ENCODE measurements at regions not wholly inside any gene's neighbourhood (a gene's known extent, or its start where the extent isn't known, plus 50 kb on each side); places are given as distances from the start of the nearest gene placed in this dataset.

DNA sequence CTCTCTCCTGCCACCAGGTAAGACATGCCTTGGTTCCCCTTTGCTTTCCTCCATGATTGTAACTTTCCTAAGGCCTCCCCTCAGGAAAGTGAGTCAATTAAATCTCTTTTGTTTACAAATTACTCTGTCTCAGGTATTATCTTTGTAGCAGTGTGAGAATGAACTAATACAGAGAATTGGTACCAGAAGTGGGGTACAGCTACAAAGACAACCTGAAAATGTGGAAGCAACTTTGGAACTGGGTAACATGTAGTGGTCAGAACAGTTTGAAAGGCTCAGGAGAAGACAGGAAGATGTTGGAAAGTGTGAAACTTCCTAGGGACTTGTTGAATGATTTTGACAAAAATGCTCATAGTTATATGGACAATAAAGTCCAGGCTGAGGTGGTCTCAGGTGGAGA, 97.2 kb downstream of the FAM170A start:
- no peak for TF ChIP-seq POLR2A (IDR thresholded peaks at IDR 0.05)
- TF ChIP-seq, protein P1, sequence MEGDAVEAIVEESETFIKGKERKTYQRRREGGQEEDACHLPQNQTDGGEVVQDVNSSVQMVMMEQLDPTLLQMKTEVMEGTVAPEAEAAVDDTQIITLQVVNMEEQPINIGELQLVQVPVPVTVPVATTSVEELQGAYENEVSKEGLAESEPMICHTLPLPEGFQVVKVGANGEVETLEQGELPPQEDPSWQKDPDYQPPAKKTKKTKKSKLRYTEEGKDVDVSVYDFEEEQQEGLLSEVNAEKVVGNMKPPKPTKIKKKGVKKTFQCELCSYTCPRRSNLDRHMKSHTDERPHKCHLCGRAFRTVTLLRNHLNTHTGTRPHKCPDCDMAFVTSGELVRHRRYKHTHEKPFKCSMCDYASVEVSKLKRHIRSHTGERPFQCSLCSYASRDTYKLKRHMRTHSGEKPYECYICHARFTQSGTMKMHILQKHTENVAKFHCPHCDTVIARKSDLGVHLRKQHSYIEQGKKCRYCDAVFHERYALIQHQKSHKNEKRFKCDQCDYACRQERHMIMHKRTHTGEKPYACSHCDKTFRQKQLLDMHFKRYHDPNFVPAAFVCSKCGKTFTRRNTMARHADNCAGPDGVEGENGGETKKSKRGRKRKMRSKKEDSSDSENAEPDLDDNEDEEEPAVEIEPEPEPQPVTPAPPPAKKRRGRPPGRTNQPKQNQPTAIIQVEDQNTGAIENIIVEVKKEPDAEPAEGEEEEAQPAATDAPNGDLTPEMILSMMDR (IDR thresholded peaks at IDR 0.05): no peak
- intact Hi-C loops (cut with DNase I): no loop called here
- DNase-seq: no peak
- Histone ChIP-seq H3K4me1 (no peaks in the 10 kb centered on the region), H3K27ac (no peak overlapping the region), H3K36me3 (no peaks in the 10 kb centered on the region), H3K4me3 (no peak overlapping the region), H3K9me3 (no peaks in the 10 kb centered on the region), H3K27me3 (no peaks in the 10 kb centered on the region)
- ATAC-seq: no peak

DNA sequence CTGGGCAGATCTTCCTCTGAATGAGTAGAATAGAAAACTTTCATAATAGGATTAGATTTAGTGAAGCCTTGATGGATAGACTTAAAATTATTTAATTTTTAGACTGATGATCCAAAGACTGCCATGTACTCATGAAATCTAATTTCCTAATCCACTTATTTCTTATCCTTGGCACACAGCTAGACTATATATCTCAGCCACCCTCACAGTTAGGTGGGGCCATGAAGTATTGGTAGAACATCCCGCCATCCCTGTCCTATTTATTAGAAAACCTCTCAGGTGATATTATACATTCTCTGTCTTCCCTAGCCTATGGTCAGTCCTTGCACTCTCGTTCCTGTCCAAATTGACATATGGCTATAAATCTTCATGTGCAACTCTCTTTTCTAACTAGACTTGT, 110.9 kb downstream of the FAM170A start:
- ATAC-seq (no peak), DNase-seq (no peak)
- Histone ChIP-seq H3K27me3 (no peaks in the 10 kb centered on the region), H3K4me1 (no peaks in the 10 kb centered on the region), H3K4me3 (no peak overlapping the region), H3K36me3 (no peaks in the 10 kb centered on the region), H3K9me3 (no peaks in the 10 kb centered on the region), H3K27ac (no peak overlapping the region)
- intact Hi-C loops (cut with DNase I): no loop called here
- 45% methylated on average over 2 of the region's 2 CpGs for WGBS (ENCODE audit: insufficient coverage, low coverage, low lambda C conversion rate, missing lambda C conversion rate)
- TF ChIP-seq POLR2A (IDR thresholded peaks at IDR 0.05): no peak
- TF ChIP-seq, protein P1 (IDR thresholded peaks at IDR 0.05): no peak

DNA sequence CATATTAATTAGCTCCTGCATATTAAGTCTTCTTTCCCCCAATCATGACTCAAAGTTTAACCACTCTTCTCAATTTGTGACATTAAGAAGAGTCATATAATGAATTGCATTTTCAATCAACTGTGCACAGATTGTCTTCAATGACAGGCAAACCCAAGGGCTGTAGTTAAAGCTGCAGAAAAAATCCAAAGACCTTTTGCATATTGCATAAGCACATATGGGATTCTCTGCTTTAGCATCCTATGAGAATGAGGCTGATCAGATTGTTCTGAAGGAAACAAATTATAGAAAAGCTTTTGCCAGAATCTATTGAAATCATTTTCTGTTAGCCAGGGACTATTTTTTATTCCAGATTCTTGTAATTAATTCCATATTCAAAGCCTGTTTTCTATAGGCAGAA, 112.3 kb downstream of the FAM170A start:
- TF ChIP-seq POLR2A (IDR thresholded peaks at IDR 0.05): no peak
- TF ChIP-seq, protein P1 (IDR thresholded peaks at IDR 0.05): no peak
- peaks cover 0 to 8% (median 0%) of the 10 kb centered on the region in 4 donors for H3K4me1 ChIP-seq
- no peak for ATAC-seq

DNA sequence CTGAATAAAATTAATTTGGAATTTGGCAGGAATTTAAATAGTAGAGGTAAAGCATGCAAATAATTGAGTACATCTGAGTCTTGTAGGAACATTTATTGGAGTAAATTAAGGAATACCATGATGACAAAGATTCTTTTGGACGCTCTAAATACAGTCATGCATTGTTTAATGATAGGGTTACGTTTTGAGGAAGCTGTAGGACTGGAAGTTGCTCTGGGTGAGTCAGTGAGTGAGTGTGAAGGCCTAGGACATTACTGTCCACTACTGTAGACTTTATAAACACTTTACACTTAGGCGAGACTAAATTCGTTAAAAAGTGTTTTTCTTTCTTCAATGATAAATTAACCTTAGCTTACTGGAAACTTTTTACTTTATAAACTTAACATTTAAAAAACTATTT, 113.0 kb downstream of the FAM170A start:
- intact Hi-C loops (cut with DNase I): no loop called here
- ATAC-seq: no peak
- TF ChIP-seq POLR2A (IDR thresholded peaks at IDR 0.05): no peak
- TF ChIP-seq, protein P1 (IDR thresholded peaks at IDR 0.05): no peak
- H3K4me3 ChIP-seq: no peak overlapping the region
- peaks cover 0 to 8% (median 0%) of the 10 kb centered on the region in 4 donors for H3K4me1 ChIP-seq
- H3K9me3 ChIP-seq: no peaks in the 10 kb centered on the region
- H3K27ac ChIP-seq: no peak overlapping the region
- WGBS (ENCODE audit: insufficient coverage, low coverage, low lambda C conversion rate, missing lambda C conversion rate): 36% methylated on average over 4 of the region's 4 CpGs
- H3K36me3 ChIP-seq: no peaks in the 10 kb centered on the region
- no peaks in the 10 kb centered on the region for H3K27me3 ChIP-seq
- DNase-seq: no peak

More for the DNA sequence above, 112.3 kb downstream of the FAM170A start:
- H3K36me3 ChIP-seq: no peaks in the 10 kb centered on the region
- H3K4me3 ChIP-seq: no peak overlapping the region
- intact Hi-C loops (cut with DNase I): no loop called here
- H3K27ac ChIP-seq: no peak overlapping the region
- no peak for DNase-seq
- H3K9me3 ChIP-seq: no peaks in the 10 kb centered on the region
- H3K27me3 ChIP-seq: no peaks in the 10 kb centered on the region

DNA sequence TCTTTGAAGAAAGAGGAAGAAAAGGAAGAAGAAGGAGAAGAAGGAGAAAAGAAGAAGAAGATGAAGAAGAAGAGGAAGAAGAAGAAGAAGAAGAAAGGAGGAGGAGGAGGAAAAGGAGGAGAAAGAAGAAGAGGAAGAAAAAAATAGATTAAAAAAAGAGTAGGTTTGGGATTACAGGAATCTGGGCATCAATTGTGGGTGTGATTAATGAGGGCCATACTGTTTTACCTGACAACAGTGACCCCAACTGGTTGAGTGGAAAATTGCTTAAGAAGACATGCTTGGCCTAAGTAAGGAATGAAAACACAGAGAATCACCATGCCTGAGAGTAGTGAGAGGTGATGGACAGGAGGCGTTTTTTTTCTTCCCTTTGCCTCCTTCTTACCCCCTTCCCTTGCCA, 114.6 kb downstream of the FAM170A start:
- 7% methylated on average over 1 of the region's 1 CpG for WGBS (ENCODE audit: insufficient coverage, low coverage, low lambda C conversion rate, missing lambda C conversion rate)
- H3K27me3 ChIP-seq: no peaks in the 10 kb centered on the region
- H3K4me1 ChIP-seq: peaks cover 0 to 8% (median 0%) of the 10 kb centered on the region in 4 donors
- no peaks in the 10 kb centered on the region for H3K36me3 ChIP-seq
- no peak overlapping the region for H3K4me3 ChIP-seq
- ATAC-seq: peak; percentile 55 to 73 (median 59)
- H3K27ac ChIP-seq: no peak overlapping the region
- no peak for DNase-seq
- no peaks in the 10 kb centered on the region for H3K9me3 ChIP-seq
- no peak for TF ChIP-seq POLR2A (IDR thresholded peaks at IDR 0.05)
- TF ChIP-seq, protein P1 (IDR thresholded peaks at IDR 0.05): peak; percentile 24 to 49 (median 39)
- intact Hi-C loops (cut with DNase I): no loop called here

All from right lobe of liver (tissue), 6 donors.